GM12864 (cell line): ENCODE measurements at regions not wholly inside any gene's neighbourhood (a gene's known extent, or its start where the extent isn't known, plus 50 kb on each side); places are given as distances from the start of the nearest gene placed in this dataset.

Experiments
- DNase-seq: peaks from one replicate; pipeline ENCODE4 v3.0.0-alpha.2; 2011; ENCODE audit warnings: low read depth
- H3K4me3 ChIP-seq: 2 replicates; pipeline ENCODE4 v1.5.1; 2011; ENCODE audit warnings: mild to moderate bottlenecking, low read depth, low read length, control low read depth
- CTCF ChIP-seq: IDR thresholded peaks from 2 replicates; pipeline ENCODE4 v1.5.1; 2011; ENCODE audit warnings: low read depth, mild to moderate bottlenecking, moderate library complexity, low read length, control low read depth, inconsistent platforms; ENCODE audit errors: missing control alignments

GRCh38 chr15:53869044-53869805, 109.0 kb upstream of the UNC13C start:
- no peak overlapping the region for H3K4me3 ChIP-seq
- no peak for DNase-seq
- peak; percentile 53 for TF ChIP-seq CTCF

- no peak overlapping the region for H3K4me3 ChIP-seq
- DNase-seq, result no peak
- no peak for TF ChIP-seq CTCF
Observed at GRCh38 chr15:53862386-53862785, 102.9 kb upstream of the WDR72 start.

- DNase-seq, result no peak
- TF ChIP-seq CTCF, result no peak
- no peak overlapping the region for H3K4me3 ChIP-seq
Observed at GRCh38 chr15:53861792-53862191, 102.3 kb upstream of the WDR72 start.

- no peak for TF ChIP-seq CTCF
- H3K4me3 ChIP-seq, result no peak overlapping the region
- DNase-seq, result no peak
Observed at GRCh38 chr15:53851110-53851848, 91.8 kb upstream of the WDR72 start.

GRCh38 chr15:53847745-53848144, 88.3 kb upstream of the WDR72 start:
- TF ChIP-seq CTCF, result no peak
- DNase-seq, result no peak
- H3K4me3 ChIP-seq, result no peak overlapping the region

- H3K4me3 ChIP-seq, result no peak overlapping the region
- DNase-seq, result no peak
- no peak for TF ChIP-seq CTCF
Observed at GRCh38 chr15:53844634-53845033, 85.2 kb upstream of the WDR72 start.
